Testis (tissue), 2 donors: ENCODE measurements at regions not wholly inside any gene's neighbourhood (a gene's known extent, or its start where the extent isn't known, plus 50 kb on each side); places are given as distances from the start of the nearest gene placed in this dataset.

Experiments
- CTCF ChIP-seq, 3 experiments: fragments of 450-650 bp in 2 of 3; fragments of 200-600 bp in 1 of 3; sonication (generic) in 1 of 3; IDR thresholded peaks; one replicate each; pipeline ENCODE4 v1.5.1; 2016 to 2019; ENCODE audit warnings: antibody characterized with exemption in 3 of 3, mild to moderate bottlenecking in 2 of 3, moderate library complexity in 1 of 3
- POLR2A ChIP-seq: fragments of 450-650 bp; IDR thresholded peaks from one replicate; pipeline ENCODE4 v1.6.1; 2017; ENCODE audit warnings: antibody characterized with exemption, mild to moderate bottlenecking, moderate library complexity

DNA sequence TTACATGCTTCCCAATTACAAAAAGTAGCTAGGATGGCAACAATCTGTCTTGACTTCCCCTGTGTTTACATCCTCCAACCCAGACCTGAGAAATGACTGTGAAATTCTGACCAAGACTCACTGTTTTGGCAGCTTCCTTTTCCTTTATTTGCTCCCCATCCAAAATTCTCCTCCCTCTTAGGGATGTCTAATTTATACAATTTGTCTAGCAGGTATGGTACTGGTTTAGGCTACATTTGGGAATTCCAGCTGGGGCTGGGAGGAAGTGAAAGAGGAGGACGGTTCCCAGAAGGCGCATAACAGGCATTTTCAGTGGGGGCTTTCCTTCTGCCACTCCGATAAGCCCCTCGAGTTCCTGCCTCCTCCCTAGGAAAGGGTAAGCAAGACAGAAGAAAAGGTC, 231.5 kb upstream of the BTBD3 start:
- TF ChIP-seq CTCF (IDR thresholded peaks at IDR 0.05) = no peak
- no peak for TF ChIP-seq POLR2A
